SK-N-SH treated with all-trans-retinoic acid at 6 μM for 48 hours (cell line): ENCODE measurements at regions not wholly inside any gene's neighbourhood (a gene's known extent, or its start where the extent isn't known, plus 50 kb on each side); places are given as distances from the start of the nearest gene placed in this dataset.

Source experiments
- ATAC-seq: fragments of 200-7000 bp; cut with Tn5 transposase; 3 replicates; pipeline ENCODE4 v1.9.1; 2020; ENCODE audit warnings: mild to moderate bottlenecking, moderate library complexity
- ARNTL ChIP-seq: fragments of 450-650 bp; formaldehyde crosslinking; IDR thresholded peaks from 2 replicates; pipeline ENCODE4 v1.5.0; 2020; ENCODE audit warnings: low read depth, mild to moderate bottlenecking, moderate library complexity, borderline replicate concordance
- BACH2 ChIP-seq: fragments of 250-450 bp; sonication (Bioruptor Pico); IDR thresholded peaks from 2 replicates; pipeline ENCODE4 v1.9.0; 2021; ENCODE audit warnings: mild to moderate bottlenecking, borderline replicate concordance
- CSDC2 ChIP-seq: fragments of 250-450 bp; sonication (Bioruptor Pico); IDR thresholded peaks from 2 replicates; pipeline ENCODE4 v1.5.0; 2020; ENCODE audit warnings: mild to moderate bottlenecking, moderate library complexity
- ESRRG ChIP-seq: fragments of 250-450 bp; sonication (Bioruptor Pico); IDR thresholded peaks from 2 replicates; pipeline ENCODE4 v1.6.1; 2021; ENCODE audit warnings: mild to moderate bottlenecking
- GLIS3 ChIP-seq: fragments of 250-450 bp; sonication (Bioruptor Pico); IDR thresholded peaks from 2 replicates; pipeline ENCODE4 v1.5.0; 2020; ENCODE audit warnings: mild to moderate bottlenecking, moderate library complexity
- ISL1 ChIP-seq: fragments of 250-450 bp; sonication (Bioruptor Pico); IDR thresholded peaks from 2 replicates; pipeline ENCODE4 v2.1.2; 2022; ENCODE audit warnings: mild to moderate bottlenecking, moderate library complexity
- OSR1 ChIP-seq: fragments of 250-450 bp; sonication (Bioruptor Pico); IDR thresholded peaks from 2 replicates; pipeline ENCODE4 v1.8.0; 2022; ENCODE audit warnings: moderate library complexity, mild to moderate bottlenecking, inconsistent platforms
- PPARA ChIP-seq: fragments of 250-450 bp; sonication (Bioruptor Pico); IDR thresholded peaks from 2 replicates; pipeline ENCODE4 v1.5.0; 2020; ENCODE audit warnings: mild to moderate bottlenecking, borderline replicate concordance
- RARB ChIP-seq: fragments of 250-450 bp; sonication (Bioruptor Pico); IDR thresholded peaks from 2 replicates; pipeline ENCODE4 v1.8.0; 2021; ENCODE audit warnings: mild to moderate bottlenecking, moderate library complexity
- SNAI2 ChIP-seq: fragments of 250-450 bp; sonication (Bioruptor Pico); IDR thresholded peaks from 2 replicates; pipeline ENCODE4 v1.5.0; 2020; ENCODE audit warnings: mild to moderate bottlenecking, moderate library complexity
- TCF4 ChIP-seq: fragments of 250-450 bp; sonication (Bioruptor Pico); IDR thresholded peaks from 2 replicates; pipeline ENCODE4 v1.8.0; 2021; ENCODE audit warnings: mild to moderate bottlenecking, moderate library complexity, borderline replicate concordance
- TOX ChIP-seq: fragments of 250-450 bp; sonication (Bioruptor Pico); IDR thresholded peaks from 2 replicates; pipeline ENCODE4 v1.8.0; 2021; ENCODE audit warnings: mild to moderate bottlenecking, moderate library complexity, borderline replicate concordance
- ZC3H10 ChIP-seq: fragments of 250-450 bp; sonication (Bioruptor Pico); IDR thresholded peaks from 2 replicates; pipeline ENCODE4 v1.5.1; 2021; ENCODE audit warnings: mild to moderate bottlenecking, moderate library complexity
- ZFP30 ChIP-seq: fragments of 450-650 bp; formaldehyde crosslinking; IDR thresholded peaks from 2 replicates; pipeline ENCODE4 v1.5.0; 2022; ENCODE audit warnings: mild to moderate bottlenecking, moderate library complexity
- ZNF565 ChIP-seq: fragments of 450-650 bp; formaldehyde crosslinking; conservative IDR thresholded peaks from 2 replicates; pipeline ENCODE4 v1.5.0; 2020; ENCODE audit warnings: low read depth, mild to moderate bottlenecking, moderate library complexity
- ZNF8 ChIP-seq: fragments of 450-650 bp; formaldehyde crosslinking; IDR thresholded peaks from 2 replicates; pipeline ENCODE4 v1.5.0; 2020; ENCODE audit warnings: mild to moderate bottlenecking, moderate library complexity
- TF ChIP-seq, protein P1 (sequence below): fragments of 250-450 bp; sonication (Bioruptor Pico); IDR thresholded peaks from 2 replicates; pipeline ENCODE4 v1.5.0; 2020; ENCODE audit warnings: mild to moderate bottlenecking, moderate library complexity
- TF ChIP-seq, protein P2 (sequence below): fragments of 250-450 bp; sonication (Bioruptor Pico); IDR thresholded peaks from 2 replicates; pipeline ENCODE4 v1.8.0; 2020; ENCODE audit warnings: mild to moderate bottlenecking, moderate library complexity, borderline replicate concordance
- TF ChIP-seq, protein P3 (sequence below): fragments of 250-450 bp; sonication (Bioruptor Pico); IDR thresholded peaks from 2 replicates; pipeline ENCODE4 v1.8.0; 2021; ENCODE audit warnings: low read depth, mild to moderate bottlenecking, moderate library complexity, borderline replicate concordance
- TF ChIP-seq, protein P4 (sequence below): fragments of 250-450 bp; sonication (Bioruptor Pico); IDR thresholded peaks from 2 replicates; pipeline ENCODE4 v1.5.1; 2020; ENCODE audit warnings: low read depth, mild to moderate bottlenecking, moderate library complexity

DNA sequence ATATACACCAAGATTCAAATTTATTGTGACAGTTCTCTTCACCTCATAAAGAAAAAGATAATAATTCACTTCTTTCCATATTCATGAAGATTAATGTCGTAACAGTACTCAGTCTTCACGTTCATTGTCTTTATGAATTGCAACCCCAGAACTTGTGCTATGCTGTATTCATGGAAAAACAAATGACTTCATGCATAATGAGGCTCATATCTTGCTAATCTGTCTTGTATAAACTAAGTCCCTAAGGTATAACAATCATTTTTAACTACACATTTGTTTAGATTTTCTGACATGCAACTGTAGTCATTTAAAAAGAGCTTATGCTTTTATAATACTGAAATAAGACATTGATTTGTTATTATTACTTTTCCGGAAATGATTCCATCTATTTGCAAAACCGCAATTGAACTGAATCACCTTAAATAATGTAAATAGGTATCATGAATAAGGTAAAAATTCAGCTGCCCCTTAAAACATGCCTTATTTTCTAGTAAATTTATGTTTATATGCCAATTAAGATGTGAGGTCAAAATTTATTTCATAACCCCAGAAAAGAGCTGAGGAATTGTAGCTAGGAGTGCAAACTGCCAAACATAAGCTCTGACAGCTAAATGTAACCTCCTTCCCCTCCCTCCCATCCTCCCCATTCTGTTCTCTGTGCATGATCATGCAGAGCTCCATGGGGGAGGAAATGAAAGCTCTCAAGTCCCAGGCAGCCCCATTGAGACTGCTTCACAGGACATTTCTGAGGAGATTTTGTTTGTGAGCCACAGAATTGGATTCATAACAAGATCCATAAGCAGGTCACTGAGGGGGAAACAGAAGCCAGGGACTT lies 301.6 kb downstream of the ATP23 start (continued):
- TF ChIP-seq, protein P1, sequence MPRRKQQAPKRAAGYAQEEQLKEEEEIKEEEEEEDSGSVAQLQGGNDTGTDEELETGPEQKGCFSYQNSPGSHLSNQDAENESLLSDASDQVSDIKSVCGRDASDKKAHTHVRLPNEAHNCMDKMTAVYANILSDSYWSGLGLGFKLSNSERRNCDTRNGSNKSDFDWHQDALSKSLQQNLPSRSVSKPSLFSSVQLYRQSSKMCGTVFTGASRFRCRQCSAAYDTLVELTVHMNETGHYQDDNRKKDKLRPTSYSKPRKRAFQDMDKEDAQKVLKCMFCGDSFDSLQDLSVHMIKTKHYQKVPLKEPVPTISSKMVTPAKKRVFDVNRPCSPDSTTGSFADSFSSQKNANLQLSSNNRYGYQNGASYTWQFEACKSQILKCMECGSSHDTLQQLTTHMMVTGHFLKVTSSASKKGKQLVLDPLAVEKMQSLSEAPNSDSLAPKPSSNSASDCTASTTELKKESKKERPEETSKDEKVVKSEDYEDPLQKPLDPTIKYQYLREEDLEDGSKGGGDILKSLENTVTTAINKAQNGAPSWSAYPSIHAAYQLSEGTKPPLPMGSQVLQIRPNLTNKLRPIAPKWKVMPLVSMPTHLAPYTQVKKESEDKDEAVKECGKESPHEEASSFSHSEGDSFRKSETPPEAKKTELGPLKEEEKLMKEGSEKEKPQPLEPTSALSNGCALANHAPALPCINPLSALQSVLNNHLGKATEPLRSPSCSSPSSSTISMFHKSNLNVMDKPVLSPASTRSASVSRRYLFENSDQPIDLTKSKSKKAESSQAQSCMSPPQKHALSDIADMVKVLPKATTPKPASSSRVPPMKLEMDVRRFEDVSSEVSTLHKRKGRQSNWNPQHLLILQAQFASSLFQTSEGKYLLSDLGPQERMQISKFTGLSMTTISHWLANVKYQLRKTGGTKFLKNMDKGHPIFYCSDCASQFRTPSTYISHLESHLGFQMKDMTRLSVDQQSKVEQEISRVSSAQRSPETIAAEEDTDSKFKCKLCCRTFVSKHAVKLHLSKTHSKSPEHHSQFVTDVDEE (CRISPR knock-in tag) = no peak
- no peak for TF ChIP-seq ZNF8 (CRISPR knock-in tag)
- no peak for TF ChIP-seq OSR1
- TF ChIP-seq ESRRG (CRISPR knock-in tag) = no peak
- no peak for TF ChIP-seq ISL1 (CRISPR knock-in tag)
- no peak for TF ChIP-seq ZFP30

DNA sequence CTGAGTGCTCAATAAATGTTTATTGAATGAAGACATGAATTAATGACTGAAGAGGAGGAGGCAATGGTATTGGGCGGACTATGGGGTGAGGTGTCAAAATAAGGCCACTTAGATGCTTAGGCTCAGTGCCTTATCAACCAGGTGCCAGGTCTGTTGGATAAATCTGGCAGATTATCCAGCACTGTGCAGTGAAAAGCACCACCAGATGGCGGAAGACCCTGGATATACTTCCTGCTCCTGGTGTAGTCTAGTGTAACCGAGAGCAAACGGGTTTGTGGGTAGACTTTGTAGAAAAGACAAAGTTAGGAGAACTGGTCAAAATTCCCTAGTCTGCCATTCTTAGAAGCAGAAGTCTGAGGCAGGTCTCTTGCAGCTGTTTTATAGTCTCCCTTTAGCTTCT lies 306.3 kb downstream of the ATP23 start:
- TF ChIP-seq TOX = no peak
- TF ChIP-seq, protein P2, sequence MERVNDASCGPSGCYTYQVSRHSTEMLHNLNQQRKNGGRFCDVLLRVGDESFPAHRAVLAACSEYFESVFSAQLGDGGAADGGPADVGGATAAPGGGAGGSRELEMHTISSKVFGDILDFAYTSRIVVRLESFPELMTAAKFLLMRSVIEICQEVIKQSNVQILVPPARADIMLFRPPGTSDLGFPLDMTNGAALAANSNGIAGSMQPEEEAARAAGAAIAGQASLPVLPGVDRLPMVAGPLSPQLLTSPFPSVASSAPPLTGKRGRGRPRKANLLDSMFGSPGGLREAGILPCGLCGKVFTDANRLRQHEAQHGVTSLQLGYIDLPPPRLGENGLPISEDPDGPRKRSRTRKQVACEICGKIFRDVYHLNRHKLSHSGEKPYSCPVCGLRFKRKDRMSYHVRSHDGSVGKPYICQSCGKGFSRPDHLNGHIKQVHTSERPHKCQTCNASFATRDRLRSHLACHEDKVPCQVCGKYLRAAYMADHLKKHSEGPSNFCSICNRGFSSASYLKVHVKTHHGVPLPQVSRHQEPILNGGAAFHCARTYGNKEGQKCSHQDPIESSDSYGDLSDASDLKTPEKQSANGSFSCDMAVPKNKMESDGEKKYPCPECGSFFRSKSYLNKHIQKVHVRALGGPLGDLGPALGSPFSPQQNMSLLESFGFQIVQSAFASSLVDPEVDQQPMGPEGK (CRISPR knock-in tag) = no peak
- no peak for TF ChIP-seq ISL1 (CRISPR knock-in tag)
- TF ChIP-seq GLIS3 (CRISPR knock-in tag) = no peak
- no peak for TF ChIP-seq OSR1
- no peak for TF ChIP-seq CSDC2
- TF ChIP-seq TCF4 (CRISPR knock-in tag) = no peak
- TF ChIP-seq BACH2 = no peak
- no peak for TF ChIP-seq SNAI2 (CRISPR knock-in tag)
- no peak for TF ChIP-seq ZNF565 (CRISPR knock-in tag)
- TF ChIP-seq, protein P1 (CRISPR knock-in tag) = no peak
- TF ChIP-seq ZC3H10 = no peak
- TF ChIP-seq, protein P3, sequence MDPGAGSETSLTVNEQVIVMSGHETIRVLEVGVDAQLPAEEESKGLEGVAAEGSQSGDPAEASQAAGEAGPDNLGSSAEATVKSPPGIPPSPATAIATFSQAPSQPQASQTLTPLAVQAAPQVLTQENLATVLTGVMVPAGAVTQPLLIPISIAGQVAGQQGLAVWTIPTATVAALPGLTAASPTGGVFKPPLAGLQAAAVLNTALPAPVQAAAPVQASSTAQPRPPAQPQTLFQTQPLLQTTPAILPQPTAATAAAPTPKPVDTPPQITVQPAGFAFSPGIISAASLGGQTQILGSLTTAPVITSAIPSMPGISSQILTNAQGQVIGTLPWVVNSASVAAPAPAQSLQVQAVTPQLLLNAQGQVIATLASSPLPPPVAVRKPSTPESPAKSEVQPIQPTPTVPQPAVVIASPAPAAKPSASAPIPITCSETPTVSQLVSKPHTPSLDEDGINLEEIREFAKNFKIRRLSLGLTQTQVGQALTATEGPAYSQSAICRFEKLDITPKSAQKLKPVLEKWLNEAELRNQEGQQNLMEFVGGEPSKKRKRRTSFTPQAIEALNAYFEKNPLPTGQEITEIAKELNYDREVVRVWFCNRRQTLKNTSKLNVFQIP = no peak
- TF ChIP-seq, protein P4, sequence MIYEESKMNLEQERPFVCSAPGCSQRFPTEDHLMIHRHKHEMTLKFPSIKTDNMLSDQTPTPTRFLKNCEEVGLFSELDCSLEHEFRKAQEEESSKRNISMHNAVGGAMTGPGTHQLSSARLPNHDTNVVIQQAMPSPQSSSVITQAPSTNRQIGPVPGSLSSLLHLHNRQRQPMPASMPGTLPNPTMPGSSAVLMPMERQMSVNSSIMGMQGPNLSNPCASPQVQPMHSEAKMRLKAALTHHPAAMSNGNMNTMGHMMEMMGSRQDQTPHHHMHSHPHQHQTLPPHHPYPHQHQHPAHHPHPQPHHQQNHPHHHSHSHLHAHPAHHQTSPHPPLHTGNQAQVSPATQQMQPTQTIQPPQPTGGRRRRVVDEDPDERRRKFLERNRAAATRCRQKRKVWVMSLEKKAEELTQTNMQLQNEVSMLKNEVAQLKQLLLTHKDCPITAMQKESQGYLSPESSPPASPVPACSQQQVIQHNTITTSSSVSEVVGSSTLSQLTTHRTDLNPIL (CRISPR knock-in tag) = no peak
- TF ChIP-seq ARNTL (CRISPR knock-in tag) = no peak
- no peak for TF ChIP-seq PPARA (CRISPR knock-in tag)
- TF ChIP-seq ZNF8 (CRISPR knock-in tag) = no peak
- ATAC-seq = peak; percentile 64

DNA sequence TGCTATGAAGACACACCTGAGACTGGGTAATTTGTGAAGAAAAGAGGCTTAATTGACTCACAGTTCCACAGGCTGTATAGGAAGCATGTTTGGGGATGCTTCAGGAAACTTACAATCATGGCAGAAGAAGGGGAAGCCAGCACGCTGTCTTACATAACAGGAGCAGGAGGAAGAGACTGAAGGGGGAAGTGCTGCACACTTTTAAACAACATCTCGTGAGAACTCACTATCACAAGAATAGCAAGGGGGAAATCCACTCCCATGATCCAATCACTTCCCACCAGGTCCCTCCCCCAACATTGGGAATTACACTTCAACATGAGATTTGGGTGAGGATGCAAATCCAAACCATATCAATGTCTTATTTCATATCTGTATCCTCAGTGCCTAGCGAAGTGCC lies 307.2 kb downstream of the ATP23 start:
- ATAC-seq = no peak
- TF ChIP-seq RARB (CRISPR knock-in tag) = no peak
- no peak for TF ChIP-seq CSDC2
- TF ChIP-seq, protein P1 (CRISPR knock-in tag) = no peak
- no peak for TF ChIP-seq ISL1 (CRISPR knock-in tag)
- TF ChIP-seq, protein P4 (CRISPR knock-in tag) = no peak
